GM12878 (cell line): ENCODE measurements at regions not wholly inside any gene's neighbourhood (a gene's known extent, or its start where the extent isn't known, plus 50 kb on each side); places are given as distances from the start of the nearest gene placed in this dataset.

Experiments
- ATAC-seq: fragments of 200-7000 bp; cut with Tn5 transposase; 3 replicates; pipeline ENCODE4 v1.9.1; 2020; ENCODE audit warnings: mild to moderate bottlenecking, moderate library complexity
- BruUV-seq: library from RNA; stranded (reverse); fragments of 400-500 nt; replicated peaks from 2 replicates; lab custom pipeline; 2021; lab: Mats Ljungman, UMichigan
- CTCF ChIA-PET: fragments of 300-600 bp; sonication (Branson Sonifier 250); formaldehyde crosslinking; extraction: SDS; loops from one replicate; lab custom pipeline; 2021; ENCODE audit warnings: inconsistent platforms; lab: Yijun Ruan, JAX
- POLR2A ChIA-PET: fragments of 350-600 bp; formaldehyde crosslinking; extraction: SDS; loops from one replicate; lab custom pipeline; 2021; ENCODE audit warnings: inconsistent platforms; lab: Charles Lee
- RAD21 ChIA-PET: fragments of 300-600 bp; sonication (Branson Sonifier 250); formaldehyde crosslinking; loops from one replicate; lab custom pipeline; 2023; ENCODE audit warnings: antibody characterized with exemption; ENCODE audit not compliant: unreplicated experiment; lab: Charles Lee
- SMC1A ChIA-PET: fragments of 300-600 bp; sonication (Branson Sonifier 250); formaldehyde crosslinking; loops from one replicate; lab custom pipeline; 2023; ENCODE audit not compliant: unreplicated experiment, uncharacterized antibody; lab: Charles Lee
- DNase-seq: peaks from one replicate; pipeline ENCODE4 v3.0.0-alpha.2; 2011; ENCODE audit warnings: low read depth, low spot score
- FAIRE-seq: peaks from 3 replicates; lab custom pipeline; 2011; peaks lifted over from hg19 to GRCh38; lab: Jason Lieb, UNC
- H2AFZ ChIP-seq: 2 replicates; pipeline ENCODE4 v1.6.0; 2011; ENCODE audit warnings: low read depth, low read length, control low read depth; ENCODE audit not compliant: control insufficient read depth
- H3K27ac ChIP-seq: 2 replicates; pipeline ENCODE4 v1.5.1; 2011; ENCODE audit warnings: control low read depth; ENCODE audit not compliant: control insufficient read depth, insufficient read depth
- H3K27me3 ChIP-seq, 2 experiments: replicated peaks in 1 of 2; 2 replicates each; pipeline versions ENCODE4 v1.6.0 to v1.6.1; 2011; ENCODE audit warnings: low read length in 1 of 2; ENCODE audit not compliant: control insufficient read depth in 2 of 2, insufficient read depth in 2 of 2
- H3K36me3 ChIP-seq, 2 experiments: 2 replicates each; pipeline ENCODE4 v1.5.1; 2011; ENCODE audit warnings: low read length in 1 of 2; ENCODE audit not compliant: control insufficient read depth in 2 of 2, insufficient read depth in 2 of 2
- H3K4me1 ChIP-seq: 2 replicates; pipeline ENCODE4 v1.6.1; 2011; ENCODE audit warnings: mild to moderate bottlenecking, low read length, moderate library complexity, mixed read lengths; ENCODE audit not compliant: control insufficient read depth, insufficient read depth
- H3K4me2 ChIP-seq: 2 replicates; pipeline ENCODE4 v1.6.0; 2011; ENCODE audit warnings: control low read depth; ENCODE audit not compliant: control insufficient read depth, insufficient read depth
- H3K4me3 ChIP-seq: fragments of 200-600 bp; sonication (generic); 2 replicates; pipeline ENCODE4 v1.5.1; 2016
- H3K79me2 ChIP-seq: 2 replicates; pipeline ENCODE4 v1.6.0; 2011; ENCODE audit warnings: low read length; ENCODE audit not compliant: control insufficient read depth, insufficient read depth
- H3K9ac ChIP-seq: 2 replicates; pipeline ENCODE4 v1.8.0; 2011; ENCODE audit warnings: low read length, control low read depth, mixed read lengths; ENCODE audit not compliant: control insufficient read depth, insufficient read depth
- H3K9me3 ChIP-seq: replicated peaks from 3 replicates; pipeline ENCODE4 v1.5.1; 2011; ENCODE audit warnings: mild to moderate bottlenecking, low read length; ENCODE audit not compliant: control insufficient read depth, insufficient read depth
- H4K20me1 ChIP-seq: 2 replicates; pipeline ENCODE4 v1.6.0; 2011; ENCODE audit not compliant: control insufficient read depth, insufficient read depth
- BACH1 ChIP-seq: fragments of 450-650 bp; IDR thresholded peaks from 2 replicates; pipeline ENCODE4 v1.6.1; 2017; ENCODE audit warnings: mild to moderate bottlenecking, borderline replicate concordance
- CBX5 ChIP-seq: sonication (generic); IDR thresholded peaks from 2 replicates; pipeline ENCODE4 v1.6.1; 2016; ENCODE audit warnings: low read depth, moderate library complexity, mild to moderate bottlenecking, inconsistent platforms
- HDAC2 ChIP-seq: fragments of 200-600 bp; sonication (generic); IDR thresholded peaks from 2 replicates; pipeline ENCODE4 v1.6.1; 2017
- POLR2AphosphoS5 ChIP-seq: IDR thresholded peaks from 2 replicates; pipeline ENCODE4 v1.6.1; 2011; ENCODE audit warnings: mild to moderate bottlenecking, low read length, inconsistent platforms
- SIN3A ChIP-seq: IDR thresholded peaks from 2 replicates; pipeline ENCODE4 v1.6.1; 2012; ENCODE audit warnings: low read depth, low read length, improper control_type of control experiment
- SMAD1 ChIP-seq: fragments of 450-650 bp; IDR thresholded peaks from 2 replicates; pipeline ENCODE4 v1.6.1; 2018; ENCODE audit warnings: mild to moderate bottlenecking, low read depth; ENCODE audit not compliant: partially characterized antibody
- SMC3 ChIP-seq: IDR thresholded peaks from 2 replicates; pipeline ENCODE4 v1.6.1; 2011; ENCODE audit warnings: low read length, improper control_type of control experiment, borderline replicate concordance
- SREBF2 ChIP-seq: IDR thresholded peaks from 2 replicates; pipeline ENCODE4 v1.6.1; 2012; ENCODE audit warnings: mild to moderate bottlenecking, low read length
- SUZ12 ChIP-seq: fragments of 200-600 bp; sonication (generic); IDR thresholded peaks from one replicate; pipeline ENCODE4 v1.6.1; 2018; ENCODE audit warnings: antibody characterized with exemption, mild to moderate bottlenecking; ENCODE audit not compliant: unreplicated experiment
- TBL1XR1 ChIP-seq: IDR thresholded peaks from 2 replicates; pipeline ENCODE4 v1.6.1; 2012; ENCODE audit warnings: low read depth, low read length, improper control_type of control experiment
- ZNF274 ChIP-seq: IDR thresholded peaks from one replicate; pipeline ENCODE4 v1.8.0; 2011; ENCODE audit not compliant: insufficient read length, insufficient read depth
- WGBS: methylation state at CpG from one replicate; pipeline ENCODE4 v1.1.6; 2016; ENCODE audit warnings: low lambda C conversion rate; ENCODE audit not compliant: insufficient replicate concordance, insufficient coverage; ENCODE audit errors: missing lambda C conversion rate; 5-methylcytosine and 5-hydroxymethylcytosine counted together
- in situ Hi-C: fragments of 300-500 bp; cut with MboI; formaldehyde crosslinking; loops from 9 replicates; pipeline ENCODE4 v1.14.3; 2018; ENCODE audit warnings: mixed read lengths
- intact Hi-C: fragments of 100-400 bp; cut with micrococcal nuclease; formaldehyde crosslinking; loops from one replicate; pipeline ENCODE4 v1.14.2; 2022; ENCODE audit not compliant: unreplicated experiment
- TF ChIP-seq, protein P1 (sequence below): fragments of 450-650 bp; formaldehyde crosslinking; IDR thresholded peaks from 2 replicates; pipeline ENCODE4 v1.5.0; 2022; ENCODE audit warnings: mild to moderate bottlenecking, missing genetic modification characterization
- TF ChIP-seq, protein P2 (sequence below): fragments of 450-650 bp; IDR thresholded peaks from 2 replicates; pipeline ENCODE4 v1.6.1; 2017; ENCODE audit warnings: mild to moderate bottlenecking, moderate library complexity
- TF ChIP-seq, protein P3 (sequence below): IDR thresholded peaks from 2 replicates; pipeline ENCODE4 v1.6.1; 2012; ENCODE audit warnings: mild to moderate bottlenecking, low read depth, low read length
- TF ChIP-seq, protein P4 (sequence below): IDR thresholded peaks from 2 replicates; pipeline ENCODE4 v1.6.1; 2012; ENCODE audit warnings: low read depth, low read length, improper control_type of control experiment

DNA sequence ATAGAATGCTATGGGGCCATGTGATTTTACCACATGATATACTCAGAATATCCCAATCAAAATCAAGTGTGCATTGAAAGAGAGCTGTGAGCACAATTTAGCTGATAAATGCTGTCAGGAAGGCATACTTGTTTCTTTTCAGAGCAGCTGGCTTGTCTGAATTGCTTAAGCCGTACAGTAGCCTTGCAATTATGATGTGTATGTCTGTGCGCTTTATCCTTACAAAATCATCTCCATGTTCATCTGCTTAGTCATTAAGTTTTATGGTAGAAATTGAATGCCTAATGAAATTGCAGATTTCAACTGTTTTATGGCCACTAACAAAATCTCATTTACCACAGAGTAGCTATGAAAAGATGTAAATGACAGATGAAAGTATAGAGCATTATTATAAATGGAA, 346.0 kb upstream of the DLGAP1 start:
- in situ Hi-C loops (no loop called here), intact Hi-C loops (no loop called here)
- Histone ChIP-seq H4K20me1 (no peaks in the 10 kb centered on the region), H3K36me3 (no peaks in the 10 kb centered on the region), H3K9me3 (no peaks in the 10 kb centered on the region; the same call in 1 of the 3 replicates), H3K9ac (no peak overlapping the region), H3K4me2 (no peak overlapping the region), H3K79me2 (no peaks in the 10 kb centered on the region), H3K4me1 (no peaks in the 10 kb centered on the region), H2AFZ (no peak overlapping the region), H3K4me3 (no peak overlapping the region), H3K27me3 (no peaks in the 10 kb centered on the region), H3K27ac (no peak overlapping the region)
- no peak for DNase-seq
- ChIA-PET POLR2A (no interaction called here), CTCF (no interaction called here), RAD21 (no interaction called here), SMC1A (interaction anchor here (1.2 kb wide), 1 partner anchor 11 kb away, joined by 4 read pairs; no protein-coding TSS in a partner anchor)
- WGBS: 65% methylated on average over 2 of the region's 2 CpGs
- BruUV-seq: no TSS peak
- FAIRE-seq: no peak
- ATAC-seq: no peak
- no peak for TF ChIP-seq SIN3A
- no peak for TF ChIP-seq HDAC2
- TF ChIP-seq, protein P1, sequence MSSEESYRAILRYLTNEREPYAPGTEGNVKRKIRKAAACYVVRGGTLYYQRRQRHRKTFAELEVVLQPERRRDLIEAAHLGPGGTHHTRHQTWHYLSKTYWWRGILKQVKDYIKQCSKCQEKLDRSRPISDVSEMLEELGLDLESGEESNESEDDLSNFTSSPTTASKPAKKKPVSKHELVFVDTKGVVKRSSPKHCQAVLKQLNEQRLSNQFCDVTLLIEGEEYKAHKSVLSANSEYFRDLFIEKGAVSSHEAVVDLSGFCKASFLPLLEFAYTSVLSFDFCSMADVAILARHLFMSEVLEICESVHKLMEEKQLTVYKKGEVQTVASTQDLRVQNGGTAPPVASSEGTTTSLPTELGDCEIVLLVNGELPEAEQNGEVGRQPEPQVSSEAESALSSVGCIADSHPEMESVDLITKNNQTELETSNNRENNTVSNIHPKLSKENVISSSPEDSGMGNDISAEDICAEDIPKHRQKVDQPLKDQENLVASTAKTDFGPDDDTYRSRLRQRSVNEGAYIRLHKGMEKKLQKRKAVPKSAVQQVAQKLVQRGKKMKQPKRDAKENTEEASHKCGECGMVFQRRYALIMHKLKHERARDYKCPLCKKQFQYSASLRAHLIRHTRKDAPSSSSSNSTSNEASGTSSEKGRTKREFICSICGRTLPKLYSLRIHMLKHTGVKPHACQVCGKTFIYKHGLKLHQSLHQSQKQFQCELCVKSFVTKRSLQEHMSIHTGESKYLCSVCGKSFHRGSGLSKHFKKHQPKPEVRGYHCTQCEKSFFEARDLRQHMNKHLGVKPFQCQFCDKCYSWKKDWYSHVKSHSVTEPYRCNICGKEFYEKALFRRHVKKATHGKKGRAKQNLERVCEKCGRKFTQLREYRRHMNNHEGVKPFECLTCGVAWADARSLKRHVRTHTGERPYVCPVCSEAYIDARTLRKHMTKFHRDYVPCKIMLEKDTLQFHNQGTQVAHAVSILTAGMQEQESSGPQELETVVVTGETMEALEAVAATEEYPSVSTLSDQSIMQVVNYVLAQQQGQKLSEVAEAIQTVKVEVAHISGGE (CRISPR knock-in tag): no peak
- TF ChIP-seq SMAD1: no peak
- no peak for TF ChIP-seq POLR2AphosphoS5
- TF ChIP-seq CBX5: no peak
- TF ChIP-seq SMC3: no peak
- TF ChIP-seq ZNF274: no peak
- no peak for TF ChIP-seq TBL1XR1
- TF ChIP-seq, protein P2, sequence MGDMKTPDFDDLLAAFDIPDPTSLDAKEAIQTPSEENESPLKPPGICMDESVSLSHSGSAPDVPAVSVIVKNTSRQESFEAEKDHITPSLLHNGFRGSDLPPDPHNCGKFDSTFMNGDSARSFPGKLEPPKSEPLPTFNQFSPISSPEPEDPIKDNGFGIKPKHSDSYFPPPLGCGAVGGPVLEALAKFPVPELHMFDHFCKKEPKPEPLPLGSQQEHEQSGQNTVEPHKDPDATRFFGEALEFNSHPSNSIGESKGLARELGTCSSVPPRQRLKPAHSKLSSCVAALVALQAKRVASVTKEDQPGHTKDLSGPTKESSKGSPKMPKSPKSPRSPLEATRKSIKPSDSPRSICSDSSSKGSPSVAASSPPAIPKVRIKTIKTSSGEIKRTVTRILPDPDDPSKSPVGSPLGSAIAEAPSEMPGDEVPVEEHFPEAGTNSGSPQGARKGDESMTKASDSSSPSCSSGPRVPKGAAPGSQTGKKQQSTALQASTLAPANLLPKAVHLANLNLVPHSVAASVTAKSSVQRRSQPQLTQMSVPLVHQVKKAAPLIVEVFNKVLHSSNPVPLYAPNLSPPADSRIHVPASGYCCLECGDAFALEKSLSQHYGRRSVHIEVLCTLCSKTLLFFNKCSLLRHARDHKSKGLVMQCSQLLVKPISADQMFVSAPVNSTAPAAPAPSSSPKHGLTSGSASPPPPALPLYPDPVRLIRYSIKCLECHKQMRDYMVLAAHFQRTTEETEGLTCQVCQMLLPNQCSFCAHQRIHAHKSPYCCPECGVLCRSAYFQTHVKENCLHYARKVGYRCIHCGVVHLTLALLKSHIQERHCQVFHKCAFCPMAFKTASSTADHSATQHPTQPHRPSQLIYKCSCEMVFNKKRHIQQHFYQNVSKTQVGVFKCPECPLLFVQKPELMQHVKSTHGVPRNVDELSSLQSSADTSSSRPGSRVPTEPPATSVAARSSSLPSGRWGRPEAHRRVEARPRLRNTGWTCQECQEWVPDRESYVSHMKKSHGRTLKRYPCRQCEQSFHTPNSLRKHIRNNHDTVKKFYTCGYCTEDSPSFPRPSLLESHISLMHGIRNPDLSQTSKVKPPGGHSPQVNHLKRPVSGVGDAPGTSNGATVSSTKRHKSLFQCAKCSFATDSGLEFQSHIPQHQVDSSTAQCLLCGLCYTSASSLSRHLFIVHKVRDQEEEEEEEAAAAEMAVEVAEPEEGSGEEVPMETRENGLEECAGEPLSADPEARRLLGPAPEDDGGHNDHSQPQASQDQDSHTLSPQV: no peak
- TF ChIP-seq BACH1: no peak
- TF ChIP-seq SUZ12: no peak
- TF ChIP-seq, protein P3, sequence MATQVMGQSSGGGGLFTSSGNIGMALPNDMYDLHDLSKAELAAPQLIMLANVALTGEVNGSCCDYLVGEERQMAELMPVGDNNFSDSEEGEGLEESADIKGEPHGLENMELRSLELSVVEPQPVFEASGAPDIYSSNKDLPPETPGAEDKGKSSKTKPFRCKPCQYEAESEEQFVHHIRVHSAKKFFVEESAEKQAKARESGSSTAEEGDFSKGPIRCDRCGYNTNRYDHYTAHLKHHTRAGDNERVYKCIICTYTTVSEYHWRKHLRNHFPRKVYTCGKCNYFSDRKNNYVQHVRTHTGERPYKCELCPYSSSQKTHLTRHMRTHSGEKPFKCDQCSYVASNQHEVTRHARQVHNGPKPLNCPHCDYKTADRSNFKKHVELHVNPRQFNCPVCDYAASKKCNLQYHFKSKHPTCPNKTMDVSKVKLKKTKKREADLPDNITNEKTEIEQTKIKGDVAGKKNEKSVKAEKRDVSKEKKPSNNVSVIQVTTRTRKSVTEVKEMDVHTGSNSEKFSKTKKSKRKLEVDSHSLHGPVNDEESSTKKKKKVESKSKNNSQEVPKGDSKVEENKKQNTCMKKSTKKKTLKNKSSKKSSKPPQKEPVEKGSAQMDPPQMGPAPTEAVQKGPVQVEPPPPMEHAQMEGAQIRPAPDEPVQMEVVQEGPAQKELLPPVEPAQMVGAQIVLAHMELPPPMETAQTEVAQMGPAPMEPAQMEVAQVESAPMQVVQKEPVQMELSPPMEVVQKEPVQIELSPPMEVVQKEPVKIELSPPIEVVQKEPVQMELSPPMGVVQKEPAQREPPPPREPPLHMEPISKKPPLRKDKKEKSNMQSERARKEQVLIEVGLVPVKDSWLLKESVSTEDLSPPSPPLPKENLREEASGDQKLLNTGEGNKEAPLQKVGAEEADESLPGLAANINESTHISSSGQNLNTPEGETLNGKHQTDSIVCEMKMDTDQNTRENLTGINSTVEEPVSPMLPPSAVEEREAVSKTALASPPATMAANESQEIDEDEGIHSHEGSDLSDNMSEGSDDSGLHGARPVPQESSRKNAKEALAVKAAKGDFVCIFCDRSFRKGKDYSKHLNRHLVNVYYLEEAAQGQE: no peak
- TF ChIP-seq, protein P4, sequence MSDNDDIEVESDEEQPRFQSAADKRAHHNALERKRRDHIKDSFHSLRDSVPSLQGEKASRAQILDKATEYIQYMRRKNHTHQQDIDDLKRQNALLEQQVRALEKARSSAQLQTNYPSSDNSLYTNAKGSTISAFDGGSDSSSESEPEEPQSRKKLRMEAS: no peak
- TF ChIP-seq SREBF2: no peak
